ENCODE measurements at regions not wholly inside any gene's neighbourhood (a gene's known extent, or its start where the extent isn't known, plus 50 kb on each side); places are given as distances from the start of the nearest gene placed in this dataset.

DNA sequence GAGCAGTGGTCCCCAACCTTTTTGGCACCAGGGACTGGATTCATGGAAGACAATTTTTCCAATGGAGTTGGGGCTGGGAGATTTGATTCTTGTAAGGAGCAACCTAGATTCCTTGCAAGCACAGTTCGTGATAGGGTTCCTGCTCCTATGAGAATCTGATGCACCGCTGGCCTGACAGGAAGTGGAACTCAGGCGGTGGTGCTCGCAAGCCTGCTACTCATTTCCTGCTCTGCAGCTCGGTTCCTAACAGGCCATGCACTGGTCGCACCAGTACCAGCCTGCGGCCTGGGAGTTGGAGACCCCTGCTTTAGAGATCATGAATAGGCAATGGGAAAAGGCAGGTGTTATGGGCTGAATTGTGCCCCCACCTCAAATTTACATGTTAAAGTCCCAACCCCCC, 131.2 kb downstream of the PFDN4 start:
- CTCF ChIA-PET = interaction anchor here (0.6 kb wide), 1 partner anchor 352 kb away, joined by 3 read pairs; no protein-coding TSS in a partner anchor
- TF ChIP-seq, protein P1, sequence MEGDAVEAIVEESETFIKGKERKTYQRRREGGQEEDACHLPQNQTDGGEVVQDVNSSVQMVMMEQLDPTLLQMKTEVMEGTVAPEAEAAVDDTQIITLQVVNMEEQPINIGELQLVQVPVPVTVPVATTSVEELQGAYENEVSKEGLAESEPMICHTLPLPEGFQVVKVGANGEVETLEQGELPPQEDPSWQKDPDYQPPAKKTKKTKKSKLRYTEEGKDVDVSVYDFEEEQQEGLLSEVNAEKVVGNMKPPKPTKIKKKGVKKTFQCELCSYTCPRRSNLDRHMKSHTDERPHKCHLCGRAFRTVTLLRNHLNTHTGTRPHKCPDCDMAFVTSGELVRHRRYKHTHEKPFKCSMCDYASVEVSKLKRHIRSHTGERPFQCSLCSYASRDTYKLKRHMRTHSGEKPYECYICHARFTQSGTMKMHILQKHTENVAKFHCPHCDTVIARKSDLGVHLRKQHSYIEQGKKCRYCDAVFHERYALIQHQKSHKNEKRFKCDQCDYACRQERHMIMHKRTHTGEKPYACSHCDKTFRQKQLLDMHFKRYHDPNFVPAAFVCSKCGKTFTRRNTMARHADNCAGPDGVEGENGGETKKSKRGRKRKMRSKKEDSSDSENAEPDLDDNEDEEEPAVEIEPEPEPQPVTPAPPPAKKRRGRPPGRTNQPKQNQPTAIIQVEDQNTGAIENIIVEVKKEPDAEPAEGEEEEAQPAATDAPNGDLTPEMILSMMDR (IDR thresholded peaks at IDR 0.05; ENCODE audit: unreplicated experiment) = no peak
- DNase-seq = no peak
- Mint-ChIP-seq H3K9me3 (ENCODE audit: low read depth, unreplicated experiment) (peaks cover 2% of the 10 kb centered on the region), H3K36me3 (ENCODE audit: insufficient read depth, unreplicated experiment) (peaks cover 3% of the 10 kb centered on the region), H3K4me1 (ENCODE audit: low read depth, unreplicated experiment) (peaks cover 46% of the 10 kb centered on the region), H3K27me3 (ENCODE audit: unreplicated experiment) (no peaks in the 10 kb centered on the region), H3K4me3 (ENCODE audit: low read depth, unreplicated experiment) (no peak overlapping the region), H3K27ac (ENCODE audit: unreplicated experiment) (no peak overlapping the region)
- no TSS peak for BruUV-seq (replicated peaks)
- intact Hi-C loops (cut with micrococcal nuclease; ENCODE audit: unreplicated experiment) = no loop called here

DNA sequence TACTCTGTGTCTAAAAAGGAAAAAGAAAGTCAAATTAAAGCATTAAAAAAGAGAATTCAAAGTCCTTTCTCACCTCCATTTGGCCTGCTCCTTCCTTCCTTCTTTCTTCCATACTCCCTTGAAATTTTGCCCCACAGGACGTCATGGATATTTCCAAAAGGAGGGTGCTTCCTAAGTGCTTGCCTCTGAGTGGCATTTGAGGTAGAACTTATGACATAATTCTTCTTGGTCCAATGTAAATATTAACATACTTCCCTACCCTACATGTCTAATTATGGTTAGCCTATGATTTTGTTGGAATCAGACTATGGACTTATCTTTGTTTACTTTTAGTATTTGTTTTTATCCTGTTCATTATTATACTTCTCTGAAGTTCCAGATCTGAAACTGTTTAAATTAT, 132.3 kb downstream of the PFDN4 start:
- DNase-seq = no peak
- Mint-ChIP-seq H3K4me1 (ENCODE audit: low read depth, unreplicated experiment) (peaks cover 48% of the 10 kb centered on the region), H3K27me3 (ENCODE audit: unreplicated experiment) (no peaks in the 10 kb centered on the region), H3K27ac (ENCODE audit: unreplicated experiment) (peak overlapping the region; percentile 13), H3K4me3 (ENCODE audit: low read depth, unreplicated experiment) (no peak overlapping the region), H3K36me3 (ENCODE audit: insufficient read depth, unreplicated experiment) (peaks cover 4% of the 10 kb centered on the region), H3K9me3 (ENCODE audit: low read depth, unreplicated experiment) (no peaks in the 10 kb centered on the region)
- TF ChIP-seq, protein P1 (IDR thresholded peaks at IDR 0.05; ENCODE audit: unreplicated experiment) = no peak
- no TSS peak for BruUV-seq (replicated peaks)
- CTCF ChIA-PET = interaction anchor here (1.0 kb wide), 1 partner anchor 20 kb away, joined by 4 read pairs; no protein-coding TSS in a partner anchor
- intact Hi-C loops (cut with micrococcal nuclease; ENCODE audit: unreplicated experiment) = loop anchor here (5.0 to 10.0 kb wide), 2 partner anchors 118 to 235 kb away; no protein-coding TSS in a partner anchor

DNA sequence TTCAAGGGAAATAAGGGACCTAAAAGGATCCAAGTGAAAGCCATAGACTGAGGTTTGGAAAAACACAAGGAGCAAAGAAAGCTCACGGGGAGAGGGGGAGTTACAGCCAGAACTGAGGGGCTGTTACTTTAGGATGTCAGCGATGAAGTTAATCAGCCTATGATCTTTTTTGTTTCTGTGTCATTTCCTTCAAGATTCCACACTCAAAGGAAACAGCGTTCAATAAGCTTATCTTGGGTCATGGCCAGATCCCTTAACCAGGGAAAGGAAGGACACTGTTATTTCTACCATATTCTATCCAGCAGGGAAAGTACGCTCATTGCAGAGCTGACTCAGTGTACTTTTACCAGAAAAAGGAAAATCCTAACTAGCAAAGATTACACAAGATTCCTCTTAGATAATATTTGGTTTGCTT, 132.8 kb downstream of the PFDN4 start:
- H3K9me3 Mint-ChIP-seq (ENCODE audit: low read depth, unreplicated experiment) = no peaks in the 10 kb centered on the region
- no TSS peak for BruUV-seq (replicated peaks)
- peaks cover 4% of the 10 kb centered on the region for H3K36me3 Mint-ChIP-seq (ENCODE audit: insufficient read depth, unreplicated experiment)
- peaks cover 48% of the 10 kb centered on the region for H3K4me1 Mint-ChIP-seq (ENCODE audit: low read depth, unreplicated experiment)
- no peak overlapping the region for H3K4me3 Mint-ChIP-seq (ENCODE audit: low read depth, unreplicated experiment)
- H3K27ac Mint-ChIP-seq (ENCODE audit: unreplicated experiment) = peak overlapping the region; percentile 13
- DNase-seq = no peak
- no peaks in the 10 kb centered on the region for H3K27me3 Mint-ChIP-seq (ENCODE audit: unreplicated experiment)
- intact Hi-C loops (cut with micrococcal nuclease; ENCODE audit: unreplicated experiment) = loop anchor here (5.0 to 10.0 kb wide), 2 partner anchors 118 to 236 kb away; no protein-coding TSS in a partner anchor
- CTCF ChIA-PET = interaction anchor here (1.0 kb wide), 1 partner anchor 20 kb away, joined by 4 read pairs; no protein-coding TSS in a partner anchor
- TF ChIP-seq, protein P1 (IDR thresholded peaks at IDR 0.05; ENCODE audit: unreplicated experiment) = no peak

DNA sequence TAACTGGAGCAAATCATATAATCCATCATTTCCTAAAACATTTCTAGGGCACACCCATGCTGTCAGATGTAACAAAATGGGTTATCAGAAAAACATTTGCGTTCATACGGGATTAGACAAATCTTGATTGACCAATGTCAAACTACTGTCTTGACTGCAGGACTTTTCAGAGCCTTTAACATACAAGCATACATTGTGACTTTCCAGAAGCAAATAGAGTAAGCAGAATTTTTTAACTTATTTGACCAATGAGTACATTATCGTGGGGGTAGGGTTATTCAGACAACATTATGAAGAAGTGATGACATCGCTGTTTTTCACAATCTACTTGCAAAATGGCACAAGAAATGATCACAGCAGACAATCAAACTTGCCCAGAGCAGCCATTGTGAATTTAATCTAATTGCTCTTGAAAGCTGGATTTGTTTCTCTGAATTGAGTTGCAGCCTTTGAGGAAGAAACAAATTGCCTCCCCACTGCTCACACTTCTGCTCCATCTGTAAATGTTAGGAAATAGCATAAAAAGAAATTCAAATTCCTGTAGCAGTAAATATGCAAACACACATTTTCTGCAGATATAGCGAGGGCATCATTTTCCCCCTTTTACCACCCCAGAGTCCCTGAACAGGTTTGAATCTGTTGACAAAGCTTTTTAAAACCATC, 133.0 kb upstream of the DOK5 start:
- TF ChIP-seq, protein P1 (IDR thresholded peaks at IDR 0.05; ENCODE audit: unreplicated experiment) = no peak
- intact Hi-C loops (cut with micrococcal nuclease; ENCODE audit: unreplicated experiment) = loop anchor here (5.0 to 10.0 kb wide), 2 partner anchors 120 to 238 kb away; no protein-coding TSS in a partner anchor
- DNase-seq = no peak
- no TSS peak for BruUV-seq (replicated peaks)
- CTCF ChIA-PET = no interaction called here
- Mint-ChIP-seq H3K4me1 (ENCODE audit: low read depth, unreplicated experiment) (peaks cover 64% of the 10 kb centered on the region), H3K27ac (ENCODE audit: unreplicated experiment) (no peak overlapping the region), H3K27me3 (ENCODE audit: unreplicated experiment) (no peaks in the 10 kb centered on the region), H3K36me3 (ENCODE audit: insufficient read depth, unreplicated experiment) (peaks cover 12% of the 10 kb centered on the region), H3K4me3 (ENCODE audit: low read depth, unreplicated experiment) (no peak overlapping the region), H3K9me3 (ENCODE audit: low read depth, unreplicated experiment) (no peaks in the 10 kb centered on the region)
